ENCODE measurements at regions not wholly inside any gene's neighbourhood (a gene's known extent, or its start where the extent isn't known, plus 50 kb on each side); places are given as distances from the start of the nearest gene placed in this dataset.

DNA sequence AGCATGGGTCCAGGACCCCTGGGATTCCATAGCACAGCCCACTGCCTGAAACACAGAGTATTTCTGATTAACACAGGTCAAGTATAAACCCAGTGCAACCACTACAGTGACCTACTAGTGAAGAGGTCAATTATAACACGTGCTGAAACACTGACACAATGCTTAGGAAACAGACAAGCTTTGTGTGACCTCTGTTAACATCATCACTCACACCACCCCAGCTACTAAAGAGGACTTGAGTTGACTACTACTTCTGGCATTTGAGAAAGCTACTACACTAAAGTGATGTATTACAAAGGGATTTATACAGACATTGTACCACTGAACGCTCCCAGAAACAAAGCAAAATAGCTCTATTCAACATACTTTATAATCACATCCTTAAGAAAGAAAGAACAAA lies 1935.9 kb upstream of the PCDH20 start:
- Histone ChIP-seq H3K4me3 (no peak overlapping the region), H3K36me3 (no peaks in the 10 kb centered on the region), H3K9me3 (no peaks in the 10 kb centered on the region), H3K27me3 (no peaks in the 10 kb centered on the region), H3K27ac (no peak overlapping the region), H3K4me1 (no peaks in the 10 kb centered on the region)
- intact Hi-C loops (cut with DNase I) = no loop called here
- 44 to 54% methylated on average over 2 of the region's 2 CpGs for WGBS, 2 donors
- no peak for DNase-seq
- TF ChIP-seq POLR2A (IDR thresholded peaks at IDR 0.05) = no peak
- TF ChIP-seq, protein P1, sequence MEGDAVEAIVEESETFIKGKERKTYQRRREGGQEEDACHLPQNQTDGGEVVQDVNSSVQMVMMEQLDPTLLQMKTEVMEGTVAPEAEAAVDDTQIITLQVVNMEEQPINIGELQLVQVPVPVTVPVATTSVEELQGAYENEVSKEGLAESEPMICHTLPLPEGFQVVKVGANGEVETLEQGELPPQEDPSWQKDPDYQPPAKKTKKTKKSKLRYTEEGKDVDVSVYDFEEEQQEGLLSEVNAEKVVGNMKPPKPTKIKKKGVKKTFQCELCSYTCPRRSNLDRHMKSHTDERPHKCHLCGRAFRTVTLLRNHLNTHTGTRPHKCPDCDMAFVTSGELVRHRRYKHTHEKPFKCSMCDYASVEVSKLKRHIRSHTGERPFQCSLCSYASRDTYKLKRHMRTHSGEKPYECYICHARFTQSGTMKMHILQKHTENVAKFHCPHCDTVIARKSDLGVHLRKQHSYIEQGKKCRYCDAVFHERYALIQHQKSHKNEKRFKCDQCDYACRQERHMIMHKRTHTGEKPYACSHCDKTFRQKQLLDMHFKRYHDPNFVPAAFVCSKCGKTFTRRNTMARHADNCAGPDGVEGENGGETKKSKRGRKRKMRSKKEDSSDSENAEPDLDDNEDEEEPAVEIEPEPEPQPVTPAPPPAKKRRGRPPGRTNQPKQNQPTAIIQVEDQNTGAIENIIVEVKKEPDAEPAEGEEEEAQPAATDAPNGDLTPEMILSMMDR (IDR thresholded peaks at IDR 0.05) = no peak

DNA sequence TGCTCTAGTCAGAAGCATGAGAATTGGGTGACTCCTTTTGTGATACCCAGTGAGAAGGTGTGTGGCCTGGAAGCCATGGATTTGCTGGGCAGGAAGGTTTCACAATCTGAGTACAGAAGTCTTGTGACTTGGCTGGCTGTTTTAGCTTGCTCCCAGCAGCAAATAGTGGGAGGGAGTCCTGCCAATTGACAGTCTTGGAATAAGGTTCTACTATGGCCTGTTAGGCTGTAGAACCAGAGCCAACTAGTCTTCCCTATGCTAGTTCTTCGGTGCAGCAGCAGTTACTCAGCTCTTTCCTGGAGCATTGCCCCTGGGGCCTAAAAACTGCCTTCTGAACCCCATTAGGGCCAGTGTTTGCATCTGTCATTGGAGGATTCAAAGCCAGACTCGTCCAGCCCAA lies 1935.4 kb upstream of the PCDH20 start:
- TF ChIP-seq, protein P1 (IDR thresholded peaks at IDR 0.05) = no peak
- TF ChIP-seq POLR2A (IDR thresholded peaks at IDR 0.05) = no peak
- Histone ChIP-seq H3K36me3 (no peaks in the 10 kb centered on the region), H3K4me3 (no peak overlapping the region), H3K27ac (no peak overlapping the region), H3K27me3 (no peaks in the 10 kb centered on the region), H3K4me1 (no peaks in the 10 kb centered on the region), H3K9me3 (no peaks in the 10 kb centered on the region)
- no peak for DNase-seq
- intact Hi-C loops (cut with DNase I) = no loop called here
- WGBS, 2 donors = 50 to 83% methylated on average over 1 of the region's 2 CpGs

DNA sequence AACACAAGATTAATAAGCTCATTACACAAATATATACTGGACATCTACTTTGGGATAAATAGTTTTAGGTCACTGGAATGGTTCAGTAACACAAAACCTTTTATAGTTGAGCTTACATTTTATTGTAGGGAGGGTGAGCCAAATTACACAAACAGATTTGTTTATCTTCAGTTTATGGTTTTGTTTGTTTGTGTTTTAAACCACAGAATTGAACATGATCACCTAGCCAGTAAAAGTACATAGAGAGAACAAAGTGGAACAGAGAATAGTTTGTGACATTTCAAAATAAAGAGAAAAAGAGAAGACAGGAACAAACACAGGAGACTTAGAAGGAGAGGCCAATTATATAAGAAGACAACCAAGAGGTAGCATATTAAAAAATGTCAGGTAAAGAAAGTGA lies 1930.2 kb upstream of the PCDH20 start:
- TF ChIP-seq POLR2A (IDR thresholded peaks at IDR 0.05) = no peak
- TF ChIP-seq, protein P1 (IDR thresholded peaks at IDR 0.05) = no peak
- intact Hi-C loops (cut with DNase I) = no loop called here
- Histone ChIP-seq H3K4me1 (no peaks in the 10 kb centered on the region), H3K27ac (no peak overlapping the region), H3K36me3 (no peaks in the 10 kb centered on the region), H3K27me3 (no peaks in the 10 kb centered on the region), H3K9me3 (no peaks in the 10 kb centered on the region), H3K4me3 (no peak overlapping the region)
- no peak for DNase-seq

DNA sequence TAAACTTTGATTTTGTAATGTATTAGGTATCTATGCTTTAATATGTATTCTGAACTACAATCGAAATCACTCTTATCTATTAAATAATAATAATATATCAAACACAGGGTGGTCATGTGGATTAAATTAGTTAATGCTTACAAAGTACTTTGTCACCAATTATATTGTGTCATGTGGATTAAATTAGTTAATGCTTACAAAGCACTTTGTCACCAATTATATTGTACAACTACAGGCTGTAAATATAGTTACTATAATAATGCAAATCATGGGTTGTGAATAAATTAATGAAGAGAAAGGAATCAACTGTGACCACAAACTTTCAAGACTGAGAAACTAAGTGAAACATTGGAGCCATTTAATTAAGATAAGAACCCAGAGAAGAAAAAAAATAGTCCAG lies 1929.1 kb upstream of the PCDH20 start:
- Histone ChIP-seq H3K4me1 (no peaks in the 10 kb centered on the region), H3K9me3 (no peaks in the 10 kb centered on the region), H3K27ac (no peak overlapping the region), H3K36me3 (no peaks in the 10 kb centered on the region), H3K27me3 (no peaks in the 10 kb centered on the region), H3K4me3 (no peak overlapping the region)
- 66 to 69% methylated on average over 1 of the region's 1 CpG for WGBS, 2 donors
- DNase-seq = no peak
- TF ChIP-seq, protein P1 (IDR thresholded peaks at IDR 0.05) = no peak
- TF ChIP-seq POLR2A (IDR thresholded peaks at IDR 0.05) = no peak
- intact Hi-C loops (cut with DNase I) = no loop called here

DNA sequence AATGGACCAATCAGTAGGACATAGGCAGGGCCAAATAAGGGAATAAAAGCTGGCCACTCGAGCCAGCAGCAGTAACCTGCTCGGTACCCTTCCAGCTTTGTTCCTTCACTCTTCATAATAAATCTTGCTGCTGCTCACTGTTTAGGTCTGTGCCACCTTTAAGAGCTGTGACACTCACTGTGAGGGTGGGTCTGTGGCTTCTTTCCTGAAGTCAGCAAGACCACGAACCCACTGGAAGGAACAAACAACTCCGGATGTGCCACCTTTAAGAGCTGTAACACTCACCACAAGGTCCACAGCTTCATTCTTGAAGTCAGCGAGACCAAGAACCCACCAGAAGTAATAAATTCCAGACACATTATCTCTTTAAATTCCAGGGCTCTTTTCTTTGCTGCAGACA lies 1922.3 kb upstream of the PCDH20 start:
- Histone ChIP-seq H3K9me3 (peaks cover 0 to 11% (median 0%) of the 10 kb centered on the region in 3 donors), H3K27ac (no peak overlapping the region), H3K4me1 (no peaks in the 10 kb centered on the region), H3K27me3 (no peaks in the 10 kb centered on the region), H3K4me3 (no peak overlapping the region), H3K36me3 (no peaks in the 10 kb centered on the region)
- WGBS, 2 donors = 70 to 83% methylated on average over 4 of the region's 5 CpGs
- intact Hi-C loops (cut with DNase I) = no loop called here
- no peak for DNase-seq
- TF ChIP-seq POLR2A (IDR thresholded peaks at IDR 0.05) = no peak
- TF ChIP-seq, protein P1 (IDR thresholded peaks at IDR 0.05) = no peak
